ENCODE measurements at regions not wholly inside any gene's neighbourhood (a gene's known extent, or its start where the extent isn't known, plus 50 kb on each side); places are given as distances from the start of the nearest gene placed in this dataset.

GRCh38 chr9:89748831-89749499 lies 144.2 kb downstream of the GADD45G start:
- DNase-seq, result no peak

GRCh38 chr9:89749500-89750116 lies 144.8 kb downstream of the GADD45G start:
- no peak for DNase-seq

DNA sequence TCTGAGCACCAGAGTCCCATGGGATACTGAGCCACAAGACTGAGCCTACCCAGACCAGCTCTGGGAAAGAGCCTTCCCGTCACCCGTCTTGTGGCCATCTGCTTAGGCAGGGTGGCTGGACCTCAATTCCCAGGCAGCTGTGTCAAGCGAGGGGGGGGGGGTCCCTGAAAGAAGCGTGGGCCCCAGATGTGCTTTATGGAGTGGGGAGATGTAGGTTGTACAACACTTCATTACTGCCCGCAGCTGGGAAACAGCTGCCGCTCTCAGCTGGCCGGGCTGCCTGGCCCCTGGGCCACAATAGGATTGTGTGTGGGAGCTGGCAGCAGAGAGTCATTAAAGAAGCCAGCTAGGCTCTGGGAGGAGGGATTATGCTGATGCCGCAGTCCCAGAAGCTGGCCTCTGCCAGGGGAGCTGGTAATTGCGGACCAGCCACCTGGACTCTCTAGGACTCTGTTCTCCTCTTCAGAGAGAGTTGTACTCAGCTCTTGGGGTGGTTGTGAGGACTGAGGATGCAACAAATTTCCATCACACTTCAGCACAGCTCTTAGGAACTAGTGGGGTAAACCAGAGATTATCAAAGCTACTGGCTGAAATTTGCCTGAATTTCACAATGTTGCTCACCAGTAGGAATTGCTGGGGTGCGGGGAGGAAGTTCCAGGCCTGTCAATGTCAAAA lies 145.4 kb downstream of the GADD45G start:
- no peak for DNase-seq

- no peak for DNase-seq
These were observed 146.4 kb downstream of the GADD45G start for GRCh38 chr9:89751079-89751825.

GRCh38 chr9:89752154-89752553 lies 147.3 kb downstream of the GADD45G start:
- DNase-seq, result no peak

DNA sequence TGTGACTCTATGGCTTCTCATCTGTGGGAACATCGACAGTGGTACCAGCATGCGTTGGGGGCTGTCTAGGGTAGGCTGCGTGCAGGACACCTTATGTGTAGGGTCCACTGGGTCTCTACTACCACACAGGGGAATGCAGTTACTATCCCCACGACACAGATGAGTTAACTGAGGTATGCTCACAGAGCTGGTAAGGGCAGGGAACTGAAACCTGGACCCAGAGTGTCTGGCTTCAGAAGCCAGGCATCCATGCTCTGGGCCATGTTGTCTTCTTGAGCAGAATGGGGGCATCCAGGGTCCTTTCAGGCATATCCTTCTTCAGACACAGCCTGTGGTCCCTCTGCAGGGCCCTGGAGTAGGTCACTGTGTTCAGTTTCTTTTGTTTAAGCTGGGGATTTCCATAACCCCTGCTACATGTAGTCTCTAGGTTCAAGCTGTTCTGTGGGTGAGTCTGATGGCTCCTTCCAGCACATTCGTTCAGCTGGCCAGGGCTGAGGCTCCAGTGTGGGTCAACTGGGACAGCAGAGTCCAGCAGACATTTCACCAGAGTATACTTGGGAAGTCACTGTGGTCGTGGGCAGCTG lies 148.8 kb downstream of the GADD45G start:
- DNase-seq, result no peak

DNA sequence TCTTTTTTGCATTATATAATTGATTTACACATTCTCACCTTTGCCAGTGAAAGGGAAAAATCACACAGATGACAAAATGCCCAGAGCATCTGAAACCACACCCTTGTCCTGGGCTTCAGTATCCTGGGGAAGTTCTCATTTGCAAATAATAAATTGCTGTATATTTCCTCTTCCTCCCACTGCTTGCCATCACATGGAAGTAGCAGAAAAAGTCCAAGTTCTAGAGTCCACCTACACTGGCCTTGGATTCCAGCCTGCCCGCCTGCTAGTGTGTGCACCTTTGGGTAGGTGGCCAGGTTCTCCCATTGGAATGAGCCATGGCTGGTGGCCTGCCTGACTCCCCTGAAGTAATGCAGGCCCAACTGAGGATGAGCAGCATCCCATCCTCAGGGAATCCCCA lies 149.4 kb downstream of the GADD45G start:
- DNase-seq, result no peak

- no peak for DNase-seq
These were observed 151.0 kb downstream of the GADD45G start for GRCh38 chr9:89755821-89756220.

DNA sequence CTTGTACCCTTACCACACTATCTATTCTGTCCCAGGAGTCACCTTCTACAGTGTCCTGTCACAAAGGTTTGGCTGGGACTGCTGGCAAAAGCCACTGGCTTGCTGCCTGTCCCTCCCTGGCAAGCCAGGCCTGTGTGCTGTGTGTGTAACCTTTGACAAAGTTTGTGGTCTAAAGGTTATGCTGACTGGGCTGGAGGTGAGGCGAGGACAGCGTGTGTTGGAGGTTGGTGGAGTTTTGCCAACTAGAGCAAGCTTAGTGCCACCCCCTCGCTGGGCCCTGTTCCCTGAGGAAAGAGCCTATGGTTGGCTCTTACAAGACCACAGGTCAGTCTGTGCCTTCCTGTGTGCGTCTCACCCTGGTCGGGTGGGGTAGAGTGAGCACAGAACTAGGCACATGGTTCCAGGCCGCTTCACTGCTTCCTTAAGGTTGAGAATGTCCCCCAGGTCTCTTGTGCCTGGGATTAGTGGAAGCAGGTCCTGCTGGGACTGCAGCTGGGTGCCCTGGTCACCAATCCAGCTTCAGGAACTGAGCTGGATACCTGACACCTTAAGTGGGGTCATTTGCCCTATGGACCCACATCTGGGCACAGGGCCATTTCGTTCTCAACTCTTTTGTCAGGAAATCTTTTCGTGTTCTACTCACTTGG lies 152.2 kb downstream of the GADD45G start:
- no peak for DNase-seq

GRCh38 chr9:89757776-89758528 lies 153.1 kb downstream of the GADD45G start:
- no peak for DNase-seq

- no peak for DNase-seq
These were observed 154.8 kb downstream of the GADD45G start for GRCh38 chr9:89759572-89759971.

GRCh38 chr9:89760123-89760522 lies 155.3 kb downstream of the GADD45G start:
- no peak for DNase-seq

DNA sequence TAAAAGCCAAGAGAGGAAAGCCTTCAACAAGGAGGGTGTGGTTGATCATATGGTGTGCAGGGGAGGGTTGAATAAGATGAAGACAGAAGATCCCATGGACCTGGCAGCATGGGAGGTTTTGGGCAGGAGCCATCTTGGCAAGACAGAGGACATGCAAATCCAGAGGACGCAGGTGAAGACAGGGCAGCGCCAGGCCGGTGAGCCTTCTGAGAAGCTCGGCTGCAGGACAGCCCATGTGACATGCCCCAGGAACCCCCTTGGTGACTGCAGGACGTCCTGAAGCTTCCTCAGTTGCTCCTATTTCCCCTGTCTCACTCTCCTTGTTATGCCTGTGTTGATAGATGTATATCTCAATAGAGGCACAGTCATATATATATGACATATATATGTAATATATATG lies 159.4 kb downstream of the GADD45G start:
- DNase-seq, result no peak

DNA sequence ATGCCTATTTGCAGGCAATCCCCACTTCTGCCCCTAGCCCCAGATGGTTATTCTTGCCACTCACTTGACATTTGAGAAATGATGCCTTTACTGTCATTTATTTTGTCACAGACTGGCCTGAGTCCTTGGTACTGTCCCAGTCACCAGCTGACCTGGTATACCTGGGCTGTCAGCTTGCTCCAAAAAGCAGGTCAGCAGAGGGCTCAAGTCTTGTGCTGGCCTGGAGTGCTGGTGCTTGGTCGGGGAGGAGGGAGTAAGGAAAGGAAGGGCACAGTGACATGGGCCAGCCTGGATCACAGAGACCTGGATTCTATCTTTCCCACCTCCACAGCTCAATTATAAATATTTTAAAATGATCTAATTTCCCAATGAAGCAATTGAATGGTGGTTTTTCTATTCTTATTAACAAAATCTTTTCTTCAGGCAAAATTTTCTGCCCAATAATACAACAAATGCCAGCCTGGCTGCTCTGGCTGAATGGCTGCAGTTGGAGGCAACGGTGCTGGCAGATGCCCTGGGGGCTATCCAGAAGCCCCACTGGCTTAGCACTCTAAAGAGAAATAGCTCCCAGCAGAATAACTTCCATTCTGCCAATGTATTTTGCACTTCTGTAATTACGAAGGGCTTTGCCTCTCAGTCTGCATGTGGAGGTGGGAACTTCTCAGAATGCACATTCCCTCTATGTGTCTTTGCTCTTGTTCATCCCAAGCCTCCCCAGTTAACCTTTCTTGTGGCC lies 160.6 kb downstream of the GADD45G start:
- DNase-seq, result no peak

GRCh38 chr9:89766991-89767390 lies 162.2 kb downstream of the GADD45G start:
- no peak for DNase-seq

DNA sequence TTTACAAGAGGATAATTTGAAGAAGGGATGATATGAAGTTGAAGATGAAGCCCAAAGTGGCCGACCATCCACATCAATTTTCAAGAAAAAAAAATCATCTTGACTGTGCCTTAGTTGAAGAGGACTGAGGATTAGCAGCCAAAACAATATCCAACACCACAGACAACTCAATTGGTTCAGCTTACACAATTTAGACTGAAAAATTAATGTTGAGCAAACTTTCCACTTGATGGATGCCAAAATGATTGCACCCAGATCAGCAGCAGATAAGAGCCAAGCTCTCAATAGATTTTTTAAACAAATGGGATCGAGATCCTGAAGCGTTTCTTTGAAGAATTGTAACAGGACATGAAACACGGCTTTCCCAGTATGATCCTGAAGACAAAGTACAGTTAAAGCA lies 163.2 kb downstream of the GADD45G start:
- no peak for DNase-seq

DNA sequence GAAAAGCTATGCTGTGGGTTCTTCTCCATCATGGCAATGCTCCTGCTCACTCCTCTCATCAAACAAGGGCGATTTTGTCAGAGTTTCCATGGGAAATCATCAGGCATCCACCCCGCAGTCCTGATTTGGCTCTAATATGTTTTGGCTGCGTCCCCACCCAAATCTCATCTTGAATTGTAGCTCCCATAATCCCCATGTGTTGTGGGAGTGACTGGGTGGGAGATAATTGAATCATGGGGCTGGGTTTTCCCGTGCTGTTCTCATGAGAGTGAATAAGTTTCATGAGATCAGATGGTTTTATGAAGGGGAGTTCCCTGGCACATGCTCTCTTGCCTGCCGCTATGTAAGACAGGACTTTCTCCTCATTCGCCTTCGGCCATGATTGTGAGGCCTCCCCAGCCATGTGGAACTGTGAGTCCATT lies 163.8 kb downstream of the GADD45G start:
- DNase-seq, result no peak

DNA sequence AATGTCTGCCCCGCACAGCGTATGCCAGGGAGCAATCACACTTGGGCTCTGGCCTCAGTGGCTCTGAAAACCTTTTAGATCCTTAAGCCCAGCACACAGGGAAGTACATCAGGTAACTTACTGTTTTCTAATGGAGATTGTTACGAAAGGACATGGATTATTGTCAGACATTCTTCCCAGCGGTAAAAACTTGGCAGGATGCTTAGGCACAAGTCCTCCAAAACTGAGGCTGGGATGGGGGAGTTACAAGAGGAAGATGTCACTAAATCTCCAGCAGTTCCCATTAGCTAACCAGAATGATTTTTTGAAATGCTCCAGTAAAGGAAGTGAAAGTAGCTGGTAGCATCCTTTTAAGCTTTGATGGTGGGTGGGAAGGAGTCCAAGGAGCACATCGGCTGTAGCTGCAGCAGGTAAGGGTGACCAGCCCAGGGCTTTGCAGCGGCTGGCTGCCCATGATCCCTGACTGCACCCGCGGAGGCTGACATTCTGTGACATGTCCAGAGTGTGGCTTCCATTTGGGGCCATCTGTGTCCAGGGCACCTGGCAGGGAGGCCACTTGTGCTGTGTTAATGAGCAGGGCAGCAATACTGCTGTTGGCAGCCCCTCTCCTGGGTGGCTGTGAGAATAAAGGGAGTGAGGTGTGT lies 165.8 kb downstream of the GADD45G start:
- DNase-seq, result no peak

DNA sequence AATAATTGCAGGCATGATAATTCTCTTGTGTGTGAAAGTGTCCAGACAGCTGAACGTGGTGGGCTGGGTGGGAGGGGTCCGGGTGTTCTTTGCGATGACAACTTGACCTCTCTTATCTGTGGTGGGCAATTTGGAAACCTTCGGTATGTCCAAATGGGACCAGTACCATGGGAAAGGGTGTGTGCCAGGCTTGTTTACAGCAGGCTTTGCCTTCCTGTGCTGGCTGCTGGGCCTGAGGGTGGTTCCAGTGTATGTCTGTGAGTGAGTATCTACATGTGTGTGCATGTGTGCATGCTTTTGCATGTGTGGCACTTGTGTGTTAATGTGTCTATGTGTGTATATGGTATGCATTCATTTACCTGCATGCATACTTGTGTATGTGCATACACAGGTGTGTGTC lies 166.4 kb downstream of the GADD45G start:
- no peak for DNase-seq

DNA sequence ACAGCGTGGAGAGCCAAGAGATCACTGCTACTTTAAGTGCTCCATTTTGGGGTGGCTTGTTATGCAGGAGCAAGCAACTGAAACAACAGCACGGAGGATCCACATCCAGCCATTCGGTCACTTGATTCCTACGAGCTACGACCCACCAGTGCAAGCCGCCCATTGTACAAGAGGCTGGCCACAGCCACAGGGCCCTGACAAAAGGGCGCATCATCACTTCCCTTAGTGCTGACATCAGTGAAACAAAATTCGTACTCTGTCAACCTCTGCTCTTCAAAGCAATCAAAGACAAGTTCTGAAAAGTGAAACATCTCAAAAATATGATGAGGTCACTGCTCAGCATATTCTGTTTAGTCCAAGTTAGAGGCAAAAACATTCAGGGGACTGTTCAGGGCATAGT lies 168.4 kb downstream of the GADD45G start:
- DNase-seq, result no peak
